HG02973 (cell line): ENCODE measurements at regions not wholly inside any gene's neighbourhood (a gene's known extent, or its start where the extent isn't known, plus 50 kb on each side); places are given as distances from the start of the nearest gene placed in this dataset.

Source experiments
- ATAC-seq: cut with Tn5 transposase; IDR thresholded peaks from one replicate; pipeline ENCODE4 v1.9.1; 2021; ENCODE audit warnings: moderate library complexity; ENCODE audit not compliant: unreplicated experiment

- ATAC-seq: no peak
Observed at GRCh38 chr20:23207826-23208540, 121.9 kb upstream of the CD93 start.

- ATAC-seq: no peak
Observed at GRCh38 chr20:23206995-23207394, 120.9 kb upstream of the CD93 start.

- no peak for ATAC-seq
Observed at GRCh38 chr20:23206061-23206460, 119.9 kb upstream of the CD93 start.

- ATAC-seq: no peak
Observed at GRCh38 chr20:23205611-23206041, 119.5 kb upstream of the CD93 start.

- no peak for ATAC-seq
Observed at GRCh38 chr20:23205211-23205610, 119.1 kb upstream of the CD93 start.

- no peak for ATAC-seq
Observed at GRCh38 chr20:23203951-23204730, 118.0 kb upstream of the CD93 start.

GRCh38 chr20:23203310-23203709 lies 117.2 kb upstream of the CD93 start:
- ATAC-seq: no peak

GRCh38 chr20:23201658-23202057 lies 115.5 kb upstream of the CD93 start:
- no peak for ATAC-seq

GRCh38 chr20:23200914-23201313 lies 114.8 kb upstream of the CD93 start:
- no peak for ATAC-seq

- no peak for ATAC-seq
Observed at GRCh38 chr20:23200413-23200812, 114.3 kb upstream of the CD93 start.

GRCh38 chr20:23199356-23199755 lies 113.2 kb upstream of the CD93 start:
- ATAC-seq: no peak

- ATAC-seq: no peak
Observed at GRCh38 chr20:23198815-23199214, 112.7 kb upstream of the CD93 start.

- no peak for ATAC-seq
Observed at GRCh38 chr20:23197836-23198235, 111.7 kb upstream of the CD93 start.

- no peak for ATAC-seq
Observed at GRCh38 chr20:23195636-23196035, 109.5 kb upstream of the CD93 start.

- no peak for ATAC-seq
Observed at GRCh38 chr20:23193801-23194384, 107.8 kb upstream of the CD93 start.

- ATAC-seq: no peak
Observed at GRCh38 chr20:23192469-23192868, 106.3 kb upstream of the CD93 start.

- ATAC-seq: no peak
Observed at GRCh38 chr20:23190557-23190956, 104.4 kb upstream of the CD93 start.

GRCh38 chr20:23189854-23190253 lies 103.7 kb upstream of the CD93 start:
- no peak for ATAC-seq

- no peak for ATAC-seq
Observed at GRCh38 chr20:23189341-23189740, 103.2 kb upstream of the CD93 start.

GRCh38 chr20:23188377-23189169 lies 102.4 kb upstream of the CD93 start:
- no peak for ATAC-seq

GRCh38 chr20:23187751-23188150 lies 101.6 kb upstream of the CD93 start:
- no peak for ATAC-seq
